ENCODE measurements at regions not wholly inside any gene's neighbourhood (a gene's known extent, or its start where the extent isn't known, plus 50 kb on each side); places are given as distances from the start of the nearest gene placed in this dataset.
A peak's percentile ranks its signal among the peaks of the same experiment; 100 is the strongest.

- TF ChIP-seq CTCF (IDR thresholded peaks at IDR 0.05): no peak
- H3K36me3 ChIP-seq (ENCODE audit: low read depth): no peaks in the 10 kb centered on the region
- ATAC-seq (no peak), DNase-seq (no peak)
- no peaks in the 10 kb centered on the region for H3K4me1 ChIP-seq (ENCODE audit: low read depth)
- no peak overlapping the region for H3K4me3 ChIP-seq
- intact Hi-C loops (cut with DNase I, micrococcal nuclease): no loop called here
- H3K9me3 ChIP-seq: no peaks in the 10 kb centered on the region
These were observed 153.4 kb downstream of the NUAK1 start for GRCh38 chr12:105985383-105985782.

- no peak for TF ChIP-seq CTCF (IDR thresholded peaks at IDR 0.05)
- DNase-seq (no peak), ATAC-seq (no peak)
- intact Hi-C loops (cut with DNase I, micrococcal nuclease): no loop called here
- Histone ChIP-seq H3K4me3 (no peak overlapping the region), H3K4me1 (ENCODE audit: low read depth) (no peaks in the 10 kb centered on the region), H3K9me3 (no peaks in the 10 kb centered on the region), H3K36me3 (ENCODE audit: low read depth) (no peaks in the 10 kb centered on the region)
These were observed 151.7 kb downstream of the NUAK1 start for GRCh38 chr12:105986779-105987684.

- ATAC-seq (no peak), DNase-seq (no peak)
- Histone ChIP-seq H3K4me1 (ENCODE audit: low read depth) (no peaks in the 10 kb centered on the region), H3K4me3 (no peak overlapping the region), H3K9me3 (no peaks in the 10 kb centered on the region), H3K36me3 (ENCODE audit: low read depth) (no peaks in the 10 kb centered on the region)
- TF ChIP-seq CTCF (IDR thresholded peaks at IDR 0.05): no peak
- intact Hi-C loops (cut with DNase I, micrococcal nuclease): no loop called here
These were observed 151.1 kb downstream of the NUAK1 start for GRCh38 chr12:105987685-105988035.

- DNase-seq (no peak), ATAC-seq (peak; percentile 14)
- intact Hi-C loops (cut with DNase I, micrococcal nuclease): no loop called here
- TF ChIP-seq CTCF (IDR thresholded peaks at IDR 0.05): no peak
- Histone ChIP-seq H3K4me1 (ENCODE audit: low read depth) (no peaks in the 10 kb centered on the region), H3K4me3 (no peak overlapping the region), H3K9me3 (no peaks in the 10 kb centered on the region), H3K36me3 (ENCODE audit: low read depth) (no peaks in the 10 kb centered on the region)
These were observed 145.7 kb downstream of the NUAK1 start for GRCh38 chr12:105992849-105993740.

- no peaks in the 10 kb centered on the region for H3K9me3 ChIP-seq
- no peak for TF ChIP-seq CTCF (IDR thresholded peaks at IDR 0.05)
- intact Hi-C loops (cut with DNase I, micrococcal nuclease): no loop called here
- ATAC-seq (no peak), DNase-seq (no peak)
- no peaks in the 10 kb centered on the region for H3K4me1 ChIP-seq (ENCODE audit: low read depth)
- H3K36me3 ChIP-seq (ENCODE audit: low read depth): no peaks in the 10 kb centered on the region
- no peak overlapping the region for H3K4me3 ChIP-seq
These were observed 144.8 kb downstream of the NUAK1 start for GRCh38 chr12:105993766-105994555.

Data from mucosa of descending colon (tissue), 3 donors.